Ecto neural progenitor cell (in vitro differentiated cells): ENCODE measurements at regions not wholly inside any gene's neighbourhood (a gene's known extent, or its start where the extent isn't known, plus 50 kb on each side); places are given as distances from the start of the nearest gene placed in this dataset.
"Not testable (repeated sequence)": the region's sequence is repeated elsewhere in the genome, so short reads cannot be mapped to it uniquely, and the experiment has no call there.

ENCODE experiments used
- DNase-seq: peaks from one replicate; pipeline ENCODE4 v3.0.0-alpha.2; 2018; ENCODE audit warnings: low spot score

- no peak for DNase-seq
These were observed 174.6 kb downstream of the ABCA8 start for GRCh38 chr17:68780596-68780995.

GRCh38 chr17:68778726-68779125 is 176.5 kb downstream of the ABCA8 start:
- no peak for DNase-seq

GRCh38 chr17:68777856-68778694 is 176.9 kb upstream of the FAM20A start:
- no peak for DNase-seq

- peak; percentile 64 for DNase-seq
These were observed 176.2 kb upstream of the FAM20A start for GRCh38 chr17:68777243-68777855.

GRCh38 chr17:68776451-68776850 is 175.3 kb upstream of the FAM20A start:
- no peak for DNase-seq

- no peak for DNase-seq
These were observed 174.8 kb upstream of the FAM20A start for GRCh38 chr17:68775969-68776368.

GRCh38 chr17:68775318-68775717 is 174.2 kb upstream of the FAM20A start:
- no peak for DNase-seq

GRCh38 chr17:68771867-68772515 is 170.8 kb upstream of the FAM20A start:
- DNase-seq, result no peak

- DNase-seq, result no peak
These were observed 167.6 kb upstream of the FAM20A start for GRCh38 chr17:68768804-68769203.

GRCh38 chr17:68766640-68767039 is 165.5 kb upstream of the FAM20A start:
- no peak for DNase-seq

- no peak for DNase-seq
These were observed 162.4 kb upstream of the FAM20A start for GRCh38 chr17:68763562-68763961.

GRCh38 chr17:68762911-68763310 is 161.7 kb upstream of the FAM20A start:
- no peak for DNase-seq

- DNase-seq, result no peak
These were observed 158.9 kb upstream of the FAM20A start for GRCh38 chr17:68760141-68760475.

GRCh38 chr17:68759343-68760140 is 158.4 kb upstream of the FAM20A start:
- peak; percentile 87 for DNase-seq

- no peak for DNase-seq
These were observed 157.8 kb upstream of the FAM20A start for GRCh38 chr17:68759002-68759342.

GRCh38 chr17:68757866-68758757 is 156.9 kb upstream of the FAM20A start:
- DNase-seq, result not testable (repeated sequence)

- DNase-seq, result no peak
These were observed 153.0 kb upstream of the FAM20A start for GRCh38 chr17:68753985-68754769.

- DNase-seq, result no peak
These were observed 149.0 kb upstream of the FAM20A start for GRCh38 chr17:68750208-68750562.

GRCh38 chr17:68749349-68750207 is 148.4 kb upstream of the FAM20A start:
- no peak for DNase-seq

GRCh38 chr17:68748381-68748780 is 147.2 kb upstream of the FAM20A start:
- DNase-seq, result no peak
